Lung (tissue), 11 donors: ENCODE measurements at regions not wholly inside any gene's neighbourhood (a gene's known extent, or its start where the extent isn't known, plus 50 kb on each side); places are given as distances from the start of the nearest gene placed in this dataset.

ENCODE experiments used
- ATAC-seq: fragments of 200-7000 bp; cut with Tn5 transposase; one replicate; pipeline ENCODE4 v1.9.1; 2020; ENCODE audit warnings: moderate number of reproducible peaks; ENCODE audit not compliant: insufficient read depth, low FRiP score
- DNase-seq, 3 donors: peaks; one replicate each; pipeline ENCODE4 v3.0.0-alpha.2; 2013 to 2017
- H3K27ac ChIP-seq, 2 donors: one replicate each; pipeline ENCODE4 v1.5.1; 2013; ENCODE audit warnings: mild to moderate bottlenecking in 2 of 2, moderate library complexity in 2 of 2, control low read depth in 1 of 2, inconsistent platforms in 1 of 2, low read depth in 1 of 2, low read length in 1 of 2
- H3K27me3 ChIP-seq, 3 donors: one replicate each; pipeline ENCODE4 v1.5.1; 2013; ENCODE audit warnings: low read length in 2 of 3; ENCODE audit not compliant: control insufficient read depth in 3 of 3, insufficient read depth in 3 of 3
- H3K36me3 ChIP-seq, 4 donors: one replicate each; pipeline ENCODE4 v1.5.1; 2013; ENCODE audit warnings: low read length in 4 of 4, mild to moderate bottlenecking in 1 of 4, moderate library complexity in 1 of 4; ENCODE audit not compliant: control insufficient read depth in 4 of 4, insufficient read depth in 4 of 4
- H3K4me1 ChIP-seq, 5 donors: one replicate each; pipeline ENCODE4 v1.5.1; 2013; ENCODE audit warnings: low read length in 5 of 5, mild to moderate bottlenecking in 2 of 5, moderate library complexity in 1 of 5; ENCODE audit not compliant: control insufficient read depth in 5 of 5, insufficient read depth in 5 of 5
- H3K4me3 ChIP-seq: one replicate; pipeline ENCODE4 v1.5.1; 2013; ENCODE audit warnings: mild to moderate bottlenecking, control low read depth, moderate library complexity
- H3K9ac ChIP-seq, 2 donors: one replicate each; pipeline ENCODE4 v1.5.1; 2013; ENCODE audit warnings: low read length in 2 of 2, control low read depth in 1 of 2; ENCODE audit not compliant: insufficient read depth in 1 of 2
- H3K9me3 ChIP-seq, 4 donors: one replicate each; pipeline ENCODE4 v1.5.1; 2013; ENCODE audit warnings: low read length in 3 of 4, mild to moderate bottlenecking in 1 of 4, moderate library complexity in 1 of 4; ENCODE audit not compliant: control insufficient read depth in 4 of 4, insufficient read depth in 3 of 4
- CTCF ChIP-seq: IDR thresholded peaks from 2 replicates; pipeline ENCODE4 v1.5.1; 2012; ENCODE audit warnings: mild to moderate bottlenecking; ENCODE audit errors: control extremely low read depth, extremely low read depth
- WGBS, 2 donors: extraction: QIAGEN DNeasy Blood & Tissue Kit; methylation state at CpG; one replicate each; pipeline ENCODE4 v1.1.7; 2013; 5-methylcytosine and 5-hydroxymethylcytosine counted together
- donor health status: control.
- donor health status: control.
- donor health status: Bipolar disorder and iron deficiency.
- donor health status: healthy.
- donor health status: DM: yes; HTN: yes; CAD: no.

DNA sequence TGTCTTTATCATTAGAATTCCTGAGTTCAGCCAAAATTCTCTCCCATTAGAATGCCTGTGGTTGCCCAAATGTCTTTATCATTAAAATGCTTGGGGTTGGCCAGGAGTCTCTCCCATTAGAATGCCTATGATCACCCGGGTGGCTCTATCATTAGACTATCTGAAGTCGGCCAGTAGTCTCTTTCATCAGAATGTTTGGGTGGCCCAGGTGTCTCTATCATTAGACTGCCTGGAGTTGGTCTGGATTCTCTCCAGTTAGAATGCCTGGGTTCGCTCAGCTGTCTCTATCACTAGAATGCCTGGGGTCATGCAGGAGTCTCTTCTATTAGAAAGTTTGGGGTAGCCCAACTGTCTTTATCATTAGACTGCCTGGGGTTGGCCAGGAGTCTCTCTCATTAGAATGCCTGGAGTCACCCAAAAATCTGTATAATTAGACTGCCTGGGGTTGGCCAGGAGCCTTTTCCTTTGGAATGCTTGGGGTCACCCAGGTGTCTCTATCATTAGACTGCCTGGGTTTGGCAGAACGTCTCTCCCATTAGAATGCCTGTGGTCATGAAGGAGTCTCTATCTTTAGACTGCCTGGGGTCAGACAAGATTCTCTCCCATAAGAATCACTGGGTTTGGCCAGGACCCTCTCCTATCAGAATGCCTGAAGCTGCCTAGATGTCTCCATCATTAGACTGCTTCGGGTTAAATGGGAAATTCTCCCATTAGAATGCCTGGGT is 1478.3 kb downstream of the UQCRFS1 start:
- WGBS, 2 donors, result 92 to 94% methylated on average over 5 of the region's 5 CpGs
- DNase-seq, result no peak

GRCh38 chr19:27733551-27734266 is 1479.2 kb downstream of the UQCRFS1 start:
- ATAC-seq (no peak), DNase-seq (no peak)
- TF ChIP-seq CTCF, result no peak
- Histone ChIP-seq H3K27me3 (no peaks in the 10 kb centered on the region), H3K27ac (no peak overlapping the region), H3K4me1 (peaks cover 0 to 8% (median 0%) of the 10 kb centered on the region in 5 donors), H3K36me3 (peaks cover 0 to 5% (median under 1%) of the 10 kb centered on the region in 4 donors), H3K9me3 (peaks cover 2 to 19% (median 6%) of the 10 kb centered on the region in 4 donors), H3K9ac (no peak overlapping the region), H3K4me3 (no peak overlapping the region)
- 93 to 98% methylated on average over 4 of the region's 4 CpGs for WGBS, 2 donors

More for the DNA sequence above, 1478.3 kb downstream of the UQCRFS1 start:
- TF ChIP-seq CTCF, result no peak
- ATAC-seq, result no peak
- Histone ChIP-seq H3K27me3 (no peaks in the 10 kb centered on the region), H3K36me3 (peaks cover 0 to 5% (median 1%) of the 10 kb centered on the region in 4 donors), H3K9me3 (peaks cover 3 to 18% (median 8%) of the 10 kb centered on the region in 4 donors), H3K4me3 (no peak overlapping the region), H3K27ac (no peak overlapping the region), H3K4me1 (peaks cover 0 to 8% (median 0%) of the 10 kb centered on the region in 5 donors), H3K9ac (no peak overlapping the region)

GRCh38 chr19:27729332-27729731 is 1483.6 kb downstream of the UQCRFS1 start:
- Histone ChIP-seq H3K4me1 (peaks cover 0 to 8% (median 0%) of the 10 kb centered on the region in 5 donors), H3K27ac (no peak overlapping the region), H3K9ac (no peak overlapping the region), H3K36me3 (peaks cover 0 to 8% (median 3%) of the 10 kb centered on the region in 4 donors), H3K27me3 (no peaks in the 10 kb centered on the region), H3K4me3 (no peak overlapping the region), H3K9me3 (peaks cover 3 to 31% (median 5%) of the 10 kb centered on the region in 4 donors)
- 88 to 91% methylated on average over 2 of the region's 2 CpGs for WGBS, 2 donors
- no peak for DNase-seq
- no peak for ATAC-seq
- TF ChIP-seq CTCF, result no peak
